Right cardiac atrium (tissue), 5 donors: ENCODE measurements at regions not wholly inside any gene's neighbourhood (a gene's known extent, or its start where the extent isn't known, plus 50 kb on each side); places are given as distances from the start of the nearest gene placed in this dataset.
"Not testable (repeated sequence)": the region's sequence is repeated elsewhere in the genome, so short reads cannot be mapped to it uniquely, and the experiment has no call there.

Experiments
- ATAC-seq, 2 donors: fragments of 200-7000 bp; cut with Tn5 transposase; one replicate each; pipeline versions ENCODE4 v1.8.0 to v1.9.1; 2020; ENCODE audit warnings: moderate library complexity in 2 of 2, mild to moderate bottlenecking in 1 of 2
- DNase-seq, 3 donors: peaks; one replicate each; pipeline ENCODE4 v3.0.0-alpha.2; 2020
- H3K27ac ChIP-seq: one replicate; pipeline ENCODE4 v1.5.1; 2013; ENCODE audit warnings: mild to moderate bottlenecking, low read length, control low read depth, moderate library complexity
- H3K27me3 ChIP-seq: one replicate; pipeline ENCODE4 v1.6.1; 2013; ENCODE audit not compliant: control insufficient read depth, insufficient read depth
- H3K4me1 ChIP-seq: one replicate; pipeline ENCODE4 v1.6.1; 2013; ENCODE audit warnings: low read length; ENCODE audit not compliant: control insufficient read depth, insufficient read depth
- H3K4me3 ChIP-seq: one replicate; pipeline ENCODE4 v1.5.1; 2013; ENCODE audit warnings: low read length, control low read depth
- H3K9me3 ChIP-seq: one replicate; pipeline ENCODE4 v1.6.1; 2013; ENCODE audit warnings: low read length; ENCODE audit not compliant: control insufficient read depth
- WGBS: extraction: QIAGEN DNeasy Blood & Tissue Kit; methylation state at CpG from one replicate; pipeline ENCODE4 v1.1.7; 2013; 5-methylcytosine and 5-hydroxymethylcytosine counted together
- intact Hi-C, 4 donors: fragments of 100-400 bp; cut with DNase I; formaldehyde crosslinking; loops; one replicate each; pipeline versions ENCODE4 v1.11.0 to v1.14.0; 2022 to 2023
- donor health status: healthy with polysubstance abuse.
- donor health status: DM: no; HTN: yes; CAD: no.
- donor health status: DM: no; HTN: no; CAD: no.
- donor health status: DM: no; HTN: yes; CAD: no; lungs with severe emphysema.
- donor health status: DM: yes; HTN: yes; CAD: no.

GRCh38 chr20:47927944-47928343 is 142.7 kb upstream of the SULF2 start:
- H3K27ac ChIP-seq: no peak overlapping the region
- no peak overlapping the region for H3K4me3 ChIP-seq
- no peaks in the 10 kb centered on the region for H3K4me1 ChIP-seq
- ATAC-seq: no peak
- DNase-seq: no peak
- peaks cover 2% of the 10 kb centered on the region for H3K9me3 ChIP-seq
- no peaks in the 10 kb centered on the region for H3K27me3 ChIP-seq
- intact Hi-C loops: no loop called here

DNA sequence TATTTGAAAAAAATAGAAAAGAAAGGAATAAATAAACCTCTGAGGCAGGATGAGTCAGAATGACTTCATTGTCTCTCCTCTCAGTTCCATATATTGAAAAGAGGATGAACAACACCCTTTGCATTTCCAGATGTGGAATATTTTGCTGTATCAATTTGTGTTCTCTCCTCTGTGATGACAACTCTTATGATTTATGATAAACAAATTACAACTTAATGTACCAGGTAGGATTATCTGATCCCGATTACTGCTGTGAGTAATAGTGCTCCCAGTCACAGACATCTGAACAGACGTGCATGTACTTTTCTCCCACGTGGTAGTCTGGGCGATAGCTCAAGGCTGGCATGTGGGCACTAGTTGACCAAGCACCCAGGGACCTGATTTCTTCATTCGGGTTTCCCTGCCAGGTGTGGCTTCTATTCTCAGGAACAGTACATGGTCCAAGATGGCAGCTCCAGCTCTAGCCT is 142.1 kb upstream of the SULF2 start:
- H3K9me3 ChIP-seq: peaks cover 2% of the 10 kb centered on the region
- H3K4me3 ChIP-seq: no peak overlapping the region
- no peaks in the 10 kb centered on the region for H3K27me3 ChIP-seq
- H3K27ac ChIP-seq: no peak overlapping the region
- ATAC-seq (no peak), DNase-seq (no peak)
- H3K4me1 ChIP-seq: no peaks in the 10 kb centered on the region
- intact Hi-C loops: no loop called here
- WGBS: 90% methylated on average over 5 of the region's 5 CpGs

DNA sequence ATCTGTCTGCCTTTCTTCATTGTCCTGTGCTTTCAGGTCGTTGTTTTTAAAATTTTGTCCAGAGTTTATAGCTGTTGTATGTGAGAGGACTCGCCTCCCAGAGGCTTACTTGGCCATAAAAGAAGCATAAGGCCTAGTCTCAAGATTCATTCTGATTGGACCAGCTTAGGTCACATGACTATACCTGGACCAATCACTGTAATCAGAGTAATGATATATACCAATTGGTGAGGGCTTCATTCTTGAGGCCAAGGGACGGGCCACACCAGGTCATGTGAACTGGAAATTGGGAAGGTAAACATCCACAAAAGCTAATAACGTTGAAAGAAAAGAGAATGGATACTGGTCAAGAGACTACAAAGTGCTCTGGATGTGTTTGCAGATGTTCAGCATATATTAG is 141.4 kb upstream of the SULF2 start:
- intact Hi-C loops: no loop called here
- Histone ChIP-seq H3K4me3 (no peak overlapping the region), H3K27ac (no peak overlapping the region), H3K9me3 (peaks cover 2% of the 10 kb centered on the region), H3K4me1 (no peaks in the 10 kb centered on the region), H3K27me3 (no peaks in the 10 kb centered on the region)
- no peak for ATAC-seq
- WGBS: 88% methylated on average over 4 of the region's 4 CpGs
- DNase-seq: no peak

- H3K27ac ChIP-seq: no peak overlapping the region
- ATAC-seq (no peak), DNase-seq (no peak)
- H3K4me3 ChIP-seq: no peak overlapping the region
- no peaks in the 10 kb centered on the region for H3K27me3 ChIP-seq
- H3K9me3 ChIP-seq: peaks cover 2% of the 10 kb centered on the region
- intact Hi-C loops: no loop called here
- WGBS: 91% methylated on average over 3 of the region's 3 CpGs
- no peaks in the 10 kb centered on the region for H3K4me1 ChIP-seq
These were observed 140.3 kb upstream of the SULF2 start for GRCh38 chr20:47925593-47925992.

DNA sequence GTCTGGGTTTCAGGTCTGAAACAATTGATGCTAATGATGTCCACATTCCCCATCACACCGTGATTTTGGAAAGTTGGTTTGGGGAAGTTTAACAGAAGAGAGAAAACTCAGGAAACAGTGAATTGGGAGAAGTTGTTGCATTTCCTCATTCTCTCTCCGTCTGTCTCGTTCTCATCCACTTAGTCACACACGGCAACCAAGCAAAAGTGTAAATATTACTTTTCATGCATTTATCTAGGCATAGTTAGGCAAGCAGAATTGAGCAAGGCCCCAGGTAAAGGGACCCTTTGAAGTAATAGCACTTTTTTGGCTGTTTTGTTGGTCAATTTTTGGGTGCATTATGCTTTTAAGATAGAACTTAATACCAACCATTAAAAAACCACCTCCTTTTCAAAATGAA is 137.0 kb upstream of the SULF2 start:
- DNase-seq (no peak), ATAC-seq (no peak)
- Histone ChIP-seq H3K9me3 (peaks cover 2% of the 10 kb centered on the region), H3K4me1 (no peaks in the 10 kb centered on the region), H3K4me3 (no peak overlapping the region), H3K27me3 (no peaks in the 10 kb centered on the region), H3K27ac (no peak overlapping the region)
- WGBS: 48% methylated on average over 4 of the region's 4 CpGs
- intact Hi-C loops: no loop called here

DNA sequence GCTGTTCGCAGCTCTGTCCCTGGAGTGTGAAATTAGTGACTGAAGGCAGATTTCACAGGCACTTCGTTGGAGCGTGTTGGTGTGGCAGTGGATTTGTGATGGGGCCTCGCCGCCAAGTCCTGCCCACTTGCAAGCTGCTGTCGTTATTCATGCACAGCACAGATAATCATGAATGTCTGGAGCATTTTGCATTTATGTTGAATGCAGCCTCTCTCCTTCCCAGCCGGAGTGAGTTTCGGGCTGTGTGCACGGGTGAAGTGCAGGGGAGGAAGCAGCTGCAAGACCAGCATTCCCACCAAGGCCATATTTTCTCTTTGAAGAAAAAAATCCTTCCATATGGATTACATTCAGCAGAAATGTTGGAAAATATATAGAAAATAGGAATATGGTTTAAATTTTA is 136.5 kb upstream of the SULF2 start:
- WGBS: 49% methylated on average over 9 of the region's 9 CpGs
- H3K9me3 ChIP-seq, H3K27me3 ChIP-seq, DNase-seq, H3K4me1 ChIP-seq, H3K4me3 ChIP-seq, intact Hi-C loops, H3K27ac ChIP-seq, ATAC-seq: not testable (repeated sequence)

DNA sequence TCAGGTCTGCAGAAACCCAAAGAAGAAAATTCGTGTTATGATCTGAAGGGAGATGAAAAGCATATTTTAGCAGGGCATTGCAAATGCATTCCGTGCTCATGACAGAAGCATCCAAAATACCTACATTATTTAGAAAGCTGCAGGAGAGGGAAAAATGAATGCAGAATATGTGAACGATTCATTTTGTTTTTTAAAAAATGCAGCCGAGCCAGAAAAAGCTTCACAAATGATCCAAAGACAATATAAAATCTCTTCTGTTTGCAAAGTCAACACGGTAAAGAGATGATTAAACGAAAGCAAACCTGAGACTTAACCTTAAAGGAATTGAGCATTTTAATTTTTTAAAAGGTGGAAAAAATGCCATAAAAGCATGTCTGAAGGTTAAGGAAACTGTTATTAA is 136.1 kb upstream of the SULF2 start:
- H3K4me1 ChIP-seq: no peaks in the 10 kb centered on the region
- H3K27ac ChIP-seq: no peak overlapping the region
- H3K9me3 ChIP-seq: peaks cover 2% of the 10 kb centered on the region
- ATAC-seq (no peak), DNase-seq (no peak)
- intact Hi-C loops: no loop called here
- 52% methylated on average over 6 of the region's 6 CpGs for WGBS
- no peak overlapping the region for H3K4me3 ChIP-seq
- H3K27me3 ChIP-seq: no peaks in the 10 kb centered on the region

DNA sequence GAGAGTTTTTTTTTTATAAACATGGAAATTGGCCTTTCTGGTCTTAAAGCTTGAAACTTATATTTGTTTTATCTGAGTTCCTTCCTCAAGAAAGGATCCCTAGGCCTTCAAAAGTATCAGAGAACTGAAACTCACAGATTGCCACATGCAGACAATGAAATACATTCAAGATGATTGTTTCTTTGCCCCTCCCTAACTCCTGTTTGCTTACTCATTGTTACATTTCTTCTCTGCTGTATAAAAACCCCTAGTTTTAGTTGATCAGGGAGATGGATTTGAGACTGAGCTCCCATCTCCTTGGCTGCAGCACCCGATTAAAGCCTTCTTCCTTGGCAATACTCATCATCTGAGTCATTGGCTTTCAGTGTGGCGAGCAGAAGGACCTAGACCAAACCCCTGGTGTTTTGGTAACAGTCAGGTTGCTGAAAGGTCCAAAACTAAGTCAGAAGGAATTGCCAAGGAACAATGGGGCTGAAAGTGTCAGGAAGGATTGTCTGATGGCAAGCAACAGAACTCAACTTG is 132.3 kb upstream of the SULF2 start:
- 92% methylated on average over 2 of the region's 2 CpGs for WGBS
- DNase-seq: no peak
- no peak for ATAC-seq
- intact Hi-C loops: no loop called here
- no peak overlapping the region for H3K27ac ChIP-seq
- no peaks in the 10 kb centered on the region for H3K27me3 ChIP-seq
- H3K4me1 ChIP-seq: no peaks in the 10 kb centered on the region
- H3K9me3 ChIP-seq: no peaks in the 10 kb centered on the region
- H3K4me3 ChIP-seq: no peak overlapping the region

GRCh38 chr20:47915495-47915894 is 130.2 kb upstream of the SULF2 start:
- ATAC-seq (no peak), DNase-seq (no peak)
- WGBS: 97% methylated on average over 3 of the region's 3 CpGs

DNA sequence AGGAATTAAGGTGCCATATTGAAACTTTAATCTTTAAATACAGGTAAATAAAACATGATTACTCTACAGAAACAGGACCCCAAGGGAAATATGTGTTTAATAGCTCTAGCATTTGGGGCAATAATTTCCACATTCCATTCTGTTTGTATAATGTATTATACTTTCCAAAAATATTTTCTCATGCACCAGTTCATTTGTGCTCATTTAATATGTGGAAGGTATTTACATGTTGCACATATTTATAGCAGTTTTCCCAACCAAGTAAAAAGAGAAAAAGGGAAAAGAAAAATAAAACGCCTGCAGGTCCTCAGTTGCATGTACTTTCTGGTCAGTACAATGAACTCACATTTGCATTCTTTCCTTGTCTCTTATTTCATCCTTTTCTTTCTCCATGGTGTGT is 129.5 kb upstream of the SULF2 start:
- Histone ChIP-seq H3K27ac (no peak overlapping the region), H3K27me3 (no peaks in the 10 kb centered on the region), H3K4me3 (no peak overlapping the region), H3K9me3 (no peaks in the 10 kb centered on the region), H3K4me1 (no peaks in the 10 kb centered on the region)
- intact Hi-C loops: no loop called here
- DNase-seq (no peak), ATAC-seq (no peak)
- 39% methylated on average over 1 of the region's 1 CpG for WGBS

More at GRCh38 chr20:47915495-47915894, 130.2 kb upstream of the SULF2 start:
- no peak overlapping the region for H3K4me3 ChIP-seq
- no peak overlapping the region for H3K27ac ChIP-seq
- intact Hi-C loops: no loop called here
- no peaks in the 10 kb centered on the region for H3K4me1 ChIP-seq
- H3K27me3 ChIP-seq: no peaks in the 10 kb centered on the region
- H3K9me3 ChIP-seq: no peaks in the 10 kb centered on the region

- H3K27ac ChIP-seq, H3K27me3 ChIP-seq, H3K9me3 ChIP-seq, intact Hi-C loops, DNase-seq, H3K4me3 ChIP-seq, H3K4me1 ChIP-seq, ATAC-seq: not testable (repeated sequence)
- WGBS: 84% methylated on average over 12 of the region's 12 CpGs
These were observed 127.7 kb upstream of the SULF2 start for GRCh38 chr20:47912786-47913501.

- ATAC-seq, intact Hi-C loops, H3K9me3 ChIP-seq, H3K27me3 ChIP-seq, H3K27ac ChIP-seq, DNase-seq, H3K4me3 ChIP-seq, H3K4me1 ChIP-seq: not testable (repeated sequence)
- 87% methylated on average over 8 of the region's 8 CpGs for WGBS
These were observed 126.9 kb upstream of the SULF2 start for GRCh38 chr20:47912165-47912564.
